GM19238 (cell line): ENCODE measurements at regions not wholly inside any gene's neighbourhood (a gene's known extent, or its start where the extent isn't known, plus 50 kb on each side); places are given as distances from the start of the nearest gene placed in this dataset.

Experiments
- DNase-seq: peaks from one replicate; pipeline ENCODE4 v3.0.0; 2011; ENCODE audit warnings: low spot score; ENCODE audit not compliant: insufficient read length

DNA sequence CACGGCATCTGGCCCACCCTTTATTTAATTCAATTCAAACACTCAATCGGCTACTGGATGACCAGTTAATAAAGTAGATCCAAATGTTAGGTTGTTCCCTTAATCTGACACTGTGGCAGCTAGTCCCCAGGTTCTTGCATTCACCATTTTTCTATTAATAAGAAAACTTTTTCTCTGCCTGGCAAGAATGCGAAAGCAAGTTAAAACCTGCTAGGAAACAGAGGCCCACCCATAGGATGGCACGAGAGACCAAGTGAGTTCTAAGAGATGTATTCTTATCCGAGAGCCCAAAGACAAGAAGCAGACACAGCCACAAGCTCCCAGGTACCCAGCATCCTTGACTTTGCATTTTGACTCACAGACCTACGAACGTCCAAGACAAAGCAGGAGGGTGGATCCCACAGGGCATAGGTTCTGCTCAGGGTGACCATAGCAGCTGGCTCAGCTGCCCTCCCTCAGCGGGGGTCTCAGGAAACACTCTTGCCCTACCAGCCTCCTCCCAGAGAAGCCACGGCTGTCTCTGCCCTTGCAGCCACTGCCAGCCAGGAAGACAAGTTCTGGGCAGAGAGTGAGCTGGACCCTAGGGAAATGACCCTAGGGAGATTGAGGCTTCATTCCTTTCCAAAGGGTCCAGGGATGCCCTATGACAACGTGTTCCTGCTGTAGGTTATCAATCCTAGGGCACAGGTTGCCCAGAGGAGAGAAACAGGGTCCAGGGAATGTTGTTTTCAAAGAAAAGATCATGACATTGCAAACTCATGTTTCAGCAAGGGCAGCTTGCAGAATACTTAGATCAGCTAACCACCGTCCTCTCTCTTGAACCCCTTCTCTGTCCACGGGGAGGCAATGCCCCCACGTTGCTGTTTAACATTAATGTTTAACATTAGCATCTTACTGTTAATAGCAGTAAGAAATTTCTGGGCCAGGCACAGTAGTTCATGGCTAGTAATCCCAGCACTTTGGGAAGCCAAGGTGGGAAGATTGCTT is 147.2 kb upstream of the ZNF507 start:
- no peak for DNase-seq

GRCh38 chr19:32199501-32200040 is 145.8 kb upstream of the ZNF507 start:
- no peak for DNase-seq

DNA sequence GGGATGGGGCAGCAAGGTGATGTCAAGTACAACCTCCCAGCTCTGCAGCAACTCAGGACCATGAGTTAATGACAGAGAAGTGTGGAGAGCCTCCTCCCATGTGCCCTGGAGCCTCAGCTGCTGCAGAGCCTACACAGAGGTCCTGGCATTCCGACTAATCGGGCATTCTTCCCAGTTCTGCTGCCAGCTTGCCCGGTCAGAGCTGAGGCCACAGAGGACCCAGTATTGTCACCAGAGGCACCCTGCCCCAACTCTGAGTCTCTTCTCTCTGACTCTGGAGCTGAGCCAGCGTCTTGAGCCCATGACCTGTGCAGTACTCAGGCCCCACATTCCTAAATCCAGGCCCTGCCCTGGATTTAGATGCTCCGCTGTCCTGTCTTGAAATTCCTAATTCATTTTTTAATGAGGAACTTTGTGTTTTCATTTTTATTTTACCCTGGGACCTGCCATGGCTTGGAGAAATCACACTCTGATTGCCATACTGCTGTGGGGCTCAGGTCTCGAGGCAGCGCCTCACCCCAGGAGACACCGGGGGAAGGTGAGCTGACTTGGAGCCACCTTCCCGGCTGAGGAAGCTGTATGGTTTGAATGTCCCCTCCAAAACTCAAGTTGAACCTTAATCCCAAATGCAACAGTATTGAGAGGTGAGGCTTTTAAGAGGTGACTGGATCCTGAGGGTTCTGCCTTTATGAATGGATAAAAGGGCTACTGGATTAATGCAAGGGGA is 144.9 kb upstream of the ZNF507 start:
- no peak for DNase-seq

- DNase-seq: no peak
These were observed 144.2 kb upstream of the ZNF507 start for GRCh38 chr19:32201211-32201610.

- no peak for DNase-seq
These were observed 143.8 kb upstream of the ZNF507 start for GRCh38 chr19:32201636-32202051.

GRCh38 chr19:32202244-32202643 is 143.2 kb upstream of the ZNF507 start:
- DNase-seq: no peak

GRCh38 chr19:32203161-32203560 is 142.2 kb upstream of the ZNF507 start:
- no peak for DNase-seq

DNA sequence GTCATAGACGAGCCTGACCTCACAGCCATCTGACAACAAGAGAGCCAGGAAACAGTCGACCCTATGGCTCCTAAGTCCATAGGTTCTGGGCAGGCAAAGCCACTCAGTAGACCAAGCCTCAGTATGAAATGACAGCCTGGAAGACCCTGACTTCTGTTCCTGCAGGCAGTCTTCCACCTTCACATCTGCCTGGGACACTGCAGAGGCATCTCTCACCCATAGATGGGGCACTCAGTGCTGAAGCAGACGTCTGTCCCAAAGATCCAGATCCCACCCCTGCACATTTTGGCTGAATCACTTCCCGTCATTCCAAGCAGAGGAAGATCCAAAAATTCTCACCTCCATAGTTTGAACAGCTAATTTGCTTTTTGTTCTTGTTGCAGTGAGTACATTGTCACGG is 139.3 kb upstream of the ZNF507 start:
- DNase-seq: no peak

- DNase-seq: no peak
These were observed 137.3 kb upstream of the ZNF507 start for GRCh38 chr19:32208060-32208459.

DNA sequence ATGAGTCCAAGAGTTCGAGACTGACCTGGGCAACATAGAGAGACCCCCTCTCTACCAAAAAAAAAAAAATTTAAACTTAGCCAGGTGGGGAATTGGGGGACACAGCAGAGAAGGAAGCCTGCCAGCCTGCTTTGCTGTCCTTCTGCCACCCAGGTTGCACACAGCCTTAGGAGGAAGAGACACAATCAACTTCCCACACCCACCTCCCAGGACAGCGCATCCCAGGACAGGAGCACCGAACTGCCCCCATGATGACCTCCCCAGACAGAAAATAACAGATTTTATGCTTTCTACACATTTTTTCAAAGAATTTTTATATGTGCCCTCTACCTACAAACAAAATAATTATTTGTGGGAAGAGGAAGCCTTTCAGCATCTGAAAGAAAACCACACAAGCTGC is 126.0 kb upstream of the ZNF507 start:
- no peak for DNase-seq

DNA sequence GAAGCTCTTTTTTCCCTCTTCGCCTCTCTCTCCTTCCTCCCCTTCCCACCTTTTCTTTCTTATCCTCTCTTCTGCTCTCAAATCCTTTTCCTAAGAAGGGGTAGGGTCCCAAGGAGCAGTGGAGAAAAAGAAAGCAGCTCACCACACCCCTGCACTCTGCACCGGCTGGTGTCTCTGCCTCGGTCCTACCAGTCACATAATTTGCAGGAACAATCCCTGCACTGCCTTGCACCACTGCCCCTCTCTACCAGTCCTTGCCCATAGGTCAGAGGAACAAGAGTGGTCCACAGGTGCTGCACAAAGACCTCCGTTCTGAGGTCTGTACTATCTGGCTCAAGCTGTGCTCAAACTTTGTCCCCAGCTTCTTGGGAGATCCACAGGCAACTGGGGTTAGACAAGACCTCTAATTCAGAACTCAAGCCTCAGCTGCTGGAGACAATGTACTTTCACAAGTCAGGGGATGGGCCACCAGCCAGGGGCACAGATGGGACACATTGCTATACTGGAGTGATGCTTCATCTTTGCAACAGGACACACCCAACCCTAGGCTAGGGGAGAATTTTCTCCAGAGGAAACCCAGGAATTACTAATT is 125.4 kb upstream of the ZNF507 start:
- no peak for DNase-seq

DNA sequence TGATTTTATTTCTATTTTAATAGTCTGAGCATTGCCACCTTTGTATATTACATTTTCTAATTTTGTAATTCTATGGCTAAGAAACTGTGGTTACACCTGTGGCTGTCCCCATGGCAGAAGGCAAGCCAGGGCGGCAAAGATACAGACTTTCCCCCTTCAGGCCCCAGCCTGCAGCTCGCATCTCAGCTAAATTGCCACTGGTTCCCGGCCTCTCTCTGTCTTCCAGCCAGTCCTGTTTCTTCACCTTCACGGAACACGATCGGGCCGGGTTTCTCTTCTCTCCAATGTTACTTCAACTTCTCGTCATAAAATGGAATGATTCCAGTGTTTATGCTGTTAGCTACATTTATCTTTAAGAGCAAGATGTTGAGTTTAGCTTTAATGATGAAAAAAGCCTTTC is 124.5 kb upstream of the ZNF507 start:
- no peak for DNase-seq

DNA sequence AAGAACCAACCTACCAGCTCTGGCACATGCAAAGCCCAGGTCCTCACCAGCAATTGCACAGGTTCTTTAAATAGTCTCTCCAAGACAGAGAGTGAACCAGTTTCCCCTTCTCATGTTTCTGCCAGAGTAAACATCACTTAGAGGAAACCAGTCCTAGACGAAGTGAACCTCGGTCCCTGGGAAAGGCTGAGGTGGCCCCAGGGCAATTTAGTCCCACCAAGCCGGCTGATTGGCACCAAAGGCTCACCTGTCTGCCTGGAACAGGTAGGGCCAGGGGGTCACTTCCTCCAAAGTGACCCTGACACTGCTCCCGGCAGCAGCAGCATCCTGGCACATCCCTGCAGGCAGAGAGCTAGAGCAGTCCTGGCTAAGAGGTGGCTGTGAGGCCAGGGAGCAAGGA is 122.9 kb upstream of the ZNF507 start:
- DNase-seq: no peak

- no peak for DNase-seq
These were observed 122.3 kb upstream of the ZNF507 start for GRCh38 chr19:32223106-32223505.

GRCh38 chr19:32223595-32224370 is 121.6 kb upstream of the ZNF507 start:
- DNase-seq: no peak

GRCh38 chr19:32224371-32225244 is 120.8 kb upstream of the ZNF507 start:
- DNase-seq: peak; percentile 70

DNA sequence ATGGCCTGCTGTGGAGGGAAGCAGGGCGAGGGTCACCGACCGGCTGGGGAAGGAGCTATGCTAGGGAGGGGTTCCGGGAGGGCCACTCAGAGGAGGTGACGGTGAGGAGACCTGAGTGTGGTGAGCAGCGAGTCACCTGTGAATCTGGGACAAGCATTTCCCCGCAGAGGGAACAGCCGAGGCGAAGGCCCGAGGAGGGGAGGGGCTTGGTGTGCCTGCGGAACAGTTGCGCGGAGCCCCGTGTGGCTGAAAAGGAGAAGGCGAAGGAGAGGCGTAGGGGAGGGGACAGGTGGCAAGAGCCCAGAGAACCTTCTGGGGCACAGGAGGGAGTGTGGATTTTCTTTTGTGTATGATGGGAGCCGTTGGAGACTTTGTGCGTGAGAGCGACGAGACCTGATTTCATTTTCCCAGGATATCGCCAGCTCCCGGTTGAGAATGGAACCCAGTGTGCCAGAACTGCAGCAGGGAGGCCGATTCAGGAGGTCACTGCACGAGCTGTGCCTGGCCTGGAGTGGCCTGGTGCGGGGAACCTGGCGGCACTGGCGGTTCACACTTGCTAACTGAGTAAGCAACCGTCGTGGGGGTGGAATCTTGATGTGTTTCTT is 117.7 kb upstream of the ZNF507 start:
- no peak for DNase-seq

DNA sequence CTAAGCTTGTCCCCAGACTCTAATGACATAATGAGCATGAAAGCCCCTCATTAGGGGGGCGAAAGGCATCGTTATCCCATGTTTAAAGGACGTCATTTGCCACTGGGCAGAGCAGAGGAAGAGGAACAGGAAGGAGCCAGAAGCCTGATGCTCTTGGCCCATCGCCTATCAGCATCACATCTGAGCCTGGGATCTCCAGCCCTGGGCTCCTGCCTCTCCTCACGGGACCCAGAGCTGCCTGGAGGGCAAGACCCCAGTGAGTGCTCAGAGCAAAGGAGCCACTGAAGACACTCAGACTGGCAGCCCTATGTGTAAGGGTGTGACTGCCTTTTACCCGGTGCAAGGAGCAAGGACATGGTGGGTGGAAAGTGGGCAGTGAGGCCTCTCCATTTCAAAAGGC is 115.0 kb upstream of the ZNF507 start:
- DNase-seq: no peak

- no peak for DNase-seq
These were observed 114.4 kb upstream of the ZNF507 start for GRCh38 chr19:32231020-32231419.

- DNase-seq: no peak
These were observed 113.7 kb upstream of the ZNF507 start for GRCh38 chr19:32231691-32232090.
